Esophagus squamous epithelium (tissue), 5 donors: ENCODE measurements at regions not wholly inside any gene's neighbourhood (a gene's known extent, or its start where the extent isn't known, plus 50 kb on each side); places are given as distances from the start of the nearest gene placed in this dataset.

Source experiments
- DNase-seq: peaks from one replicate; lab custom pipeline; 2025; lab: John Stamatoyannopoulos, UW
- H3K27ac ChIP-seq, 4 donors: fragments of 200-600 bp; sonication (generic); one replicate each; pipeline ENCODE4 v1.5.1; 2016 to 2019; ENCODE audit warnings: mild to moderate bottlenecking in 1 of 4
- H3K27me3 ChIP-seq, 4 donors: fragments of 200-600 bp; sonication (generic); 1 replicate in 3 of 4; 2 replicates in 1 of 4; pipeline versions ENCODE4 v1.5.1 to v1.6.0; 2017 to 2021; ENCODE audit warnings: antibody characterized with exemption in 1 of 4
- H3K36me3 ChIP-seq, 3 donors: fragments of 200-600 bp; sonication (generic); one replicate each; pipeline ENCODE4 v1.5.1; 2016 to 2019
- H3K4me1 ChIP-seq, 3 donors: fragments of 200-600 bp; sonication (generic); one replicate each; pipeline ENCODE4 v1.5.1; 2017 to 2019
- H3K4me3 ChIP-seq, 4 donors: fragments of 200-600 bp; sonication (generic); 1 replicate in 3 of 4; 2 replicates in 1 of 4; pipeline ENCODE4 v1.5.1; 2016 to 2019; ENCODE audit warnings: mild to moderate bottlenecking in 2 of 4, moderate library complexity in 1 of 4
- H3K9me3 ChIP-seq, 3 donors: fragments of 200-600 bp; sonication (generic); one replicate each; pipeline ENCODE4 v1.5.1; 2016 to 2019
- CTCF ChIP-seq, 6 experiments: fragments of 450-650 bp in 4 of 6; fragments of 200-600 bp in 2 of 6; sonication (generic) in 2 of 6; IDR thresholded peaks; one replicate each; pipeline ENCODE4 v1.5.1; 2016 to 2019; ENCODE audit warnings: antibody characterized with exemption in 6 of 6, mild to moderate bottlenecking in 4 of 6, moderate library complexity in 4 of 6
- POLR2A ChIP-seq, 4 donors: fragments of 450-650 bp; IDR thresholded peaks; one replicate each; pipeline ENCODE4 v1.6.1; 2017; ENCODE audit warnings: antibody characterized with exemption in 4 of 4, mild to moderate bottlenecking in 4 of 4, moderate library complexity in 3 of 4
- WGBS, 2 donors: methylation state at CpG; one replicate each; pipeline ENCODE4 v1.1.5; 2018; 5-methylcytosine and 5-hydroxymethylcytosine counted together
- intact Hi-C: fragments of 100-400 bp; cut with DNase I; formaldehyde crosslinking; loops from one replicate; pipeline ENCODE4 v1.15.0; 2022
- donor health status: DM: yes; HTN: yes; CAD: no.

GRCh38 chr14:34198096-34198495 is 247.2 kb upstream of the EGLN3 start:
- Histone ChIP-seq H3K4me3 (no peak overlapping the region), H3K36me3 (no peaks in the 10 kb centered on the region), H3K27me3 (no peaks in the 10 kb centered on the region), H3K27ac (no peak overlapping the region), H3K9me3 (no peaks in the 10 kb centered on the region), H3K4me1 (peaks cover 0 to 3% (median 0%) of the 10 kb centered on the region in 3 donors)
- no peak for DNase-seq
- TF ChIP-seq CTCF (IDR thresholded peaks at IDR 0.05), result no peak
- TF ChIP-seq POLR2A (IDR thresholded peaks at IDR 0.05), result no peak
- WGBS, 2 donors, result 89 to 94% methylated on average over 4 of the region's 4 CpGs
- intact Hi-C loops, result no loop called here

GRCh38 chr14:34195964-34196363 is 245.1 kb upstream of the EGLN3 start:
- Histone ChIP-seq H3K27me3 (no peaks in the 10 kb centered on the region), H3K4me3 (no peak overlapping the region), H3K27ac (no peak overlapping the region), H3K4me1 (no peaks in the 10 kb centered on the region), H3K36me3 (no peaks in the 10 kb centered on the region), H3K9me3 (no peaks in the 10 kb centered on the region)
- DNase-seq, result no peak
- TF ChIP-seq CTCF (IDR thresholded peaks at IDR 0.05) (no peak), POLR2A (IDR thresholded peaks at IDR 0.05) (no peak)
- intact Hi-C loops, result no loop called here

GRCh38 chr14:34190717-34191116 is 239.8 kb upstream of the EGLN3 start:
- H3K4me1 ChIP-seq, result no peaks in the 10 kb centered on the region
- 63% methylated on average over 4 of the region's 4 CpGs for WGBS, 2 donors
- intact Hi-C loops, result no loop called here

GRCh38 chr14:34189866-34190265 is 239.0 kb upstream of the EGLN3 start:
- no peaks in the 10 kb centered on the region for H3K36me3 ChIP-seq
- no peaks in the 10 kb centered on the region for H3K4me1 ChIP-seq
- H3K9me3 ChIP-seq, result no peaks in the 10 kb centered on the region
- H3K27me3 ChIP-seq, result no peaks in the 10 kb centered on the region
- TF ChIP-seq POLR2A (IDR thresholded peaks at IDR 0.05), result no peak
- no peak for TF ChIP-seq CTCF (IDR thresholded peaks at IDR 0.05)
- WGBS, 2 donors, result 96 to 97% methylated on average over 3 of the region's 3 CpGs
- H3K4me3 ChIP-seq, result no peak overlapping the region
- no peak overlapping the region for H3K27ac ChIP-seq
- DNase-seq, result no peak
- intact Hi-C loops, result no loop called here

More at GRCh38 chr14:34190717-34191116, 239.8 kb upstream of the EGLN3 start:
- Histone ChIP-seq H3K27me3 (no peaks in the 10 kb centered on the region), H3K27ac (no peak overlapping the region), H3K4me3 (no peak overlapping the region), H3K9me3 (no peaks in the 10 kb centered on the region), H3K36me3 (no peaks in the 10 kb centered on the region)
- no peak for DNase-seq
- TF ChIP-seq CTCF (IDR thresholded peaks at IDR 0.05) (no peak), POLR2A (IDR thresholded peaks at IDR 0.05) (no peak)

GRCh38 chr14:34187519-34188044 is 236.7 kb upstream of the EGLN3 start:
- TF ChIP-seq POLR2A (IDR thresholded peaks at IDR 0.05) (no peak), CTCF (IDR thresholded peaks at IDR 0.05) (no peak)
- Histone ChIP-seq H3K4me3 (no peak overlapping the region), H3K27me3 (no peaks in the 10 kb centered on the region), H3K27ac (no peak overlapping the region), H3K9me3 (no peaks in the 10 kb centered on the region), H3K36me3 (no peaks in the 10 kb centered on the region), H3K4me1 (no peaks in the 10 kb centered on the region)
- no peak for DNase-seq
- WGBS, 2 donors, result 80 to 87% methylated on average over 2 of the region's 3 CpGs
- intact Hi-C loops, result no loop called here
